Muscle layer of colon (tissue), 2 donors: ENCODE measurements at regions not wholly inside any gene's neighbourhood (a gene's known extent, or its start where the extent isn't known, plus 50 kb on each side); places are given as distances from the start of the nearest gene placed in this dataset.

ENCODE experiments used
- H3K27ac ChIP-seq: one replicate; pipeline ENCODE4 v1.7.0; 2013; ENCODE audit warnings: low read depth, mild to moderate bottlenecking, low read length, moderate library complexity
- H3K27me3 ChIP-seq, 2 donors: one replicate each; pipeline ENCODE4 v1.7.0; 2013; ENCODE audit warnings: low read length in 2 of 2, mild to moderate bottlenecking in 2 of 2; ENCODE audit not compliant: insufficient read depth in 2 of 2, control insufficient read depth in 1 of 2
- H3K36me3 ChIP-seq: one replicate; pipeline ENCODE4 v1.7.0; 2013; ENCODE audit warnings: mild to moderate bottlenecking, low read length; ENCODE audit not compliant: insufficient read depth
- H3K4me1 ChIP-seq: one replicate; pipeline ENCODE4 v1.7.0; 2013; ENCODE audit warnings: mild to moderate bottlenecking, low read length; ENCODE audit not compliant: insufficient read depth
- H3K4me3 ChIP-seq, 2 donors: one replicate each; pipeline ENCODE4 v1.7.0; 2013; ENCODE audit warnings: low read length in 2 of 2, low read depth in 1 of 2, mild to moderate bottlenecking in 1 of 2, moderate library complexity in 1 of 2
- H3K9ac ChIP-seq: one replicate; pipeline ENCODE4 v1.7.0; 2013; ENCODE audit warnings: low read length
- H3K9me3 ChIP-seq: one replicate; pipeline ENCODE4 v1.7.0; 2013; ENCODE audit warnings: mild to moderate bottlenecking, low read length
- donor health status: abdominal sarcoma.
- donor health status: Adenocarcinoma of cecum.

DNA sequence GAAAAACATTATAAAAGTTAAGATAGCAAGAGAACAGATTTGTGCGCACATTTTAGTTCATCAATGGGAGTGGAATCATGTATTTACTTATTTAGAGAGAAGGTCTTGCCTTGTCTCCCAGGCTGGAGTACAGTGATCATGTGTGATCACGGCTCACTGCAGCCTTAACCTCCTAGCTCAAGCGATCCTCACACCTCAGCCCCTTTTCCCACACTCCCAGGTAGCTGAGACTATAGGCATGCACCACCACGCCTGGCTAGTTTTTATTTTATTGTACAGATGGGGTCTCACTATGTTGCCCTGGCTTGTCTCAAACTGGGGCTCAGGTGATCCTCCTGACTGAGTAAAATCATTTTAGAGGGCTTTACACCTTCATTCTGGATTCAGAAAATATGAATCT is 72.3 kb upstream of the ADGRF1 start:
- H3K27me3 ChIP-seq: no peaks in the 10 kb centered on the region
- no peak overlapping the region for H3K4me3 ChIP-seq
- H3K27ac ChIP-seq: no peak overlapping the region
- no peak overlapping the region for H3K9ac ChIP-seq
- H3K36me3 ChIP-seq: no peaks in the 10 kb centered on the region
- H3K9me3 ChIP-seq: no peaks in the 10 kb centered on the region
- H3K4me1 ChIP-seq: no peaks in the 10 kb centered on the region

DNA sequence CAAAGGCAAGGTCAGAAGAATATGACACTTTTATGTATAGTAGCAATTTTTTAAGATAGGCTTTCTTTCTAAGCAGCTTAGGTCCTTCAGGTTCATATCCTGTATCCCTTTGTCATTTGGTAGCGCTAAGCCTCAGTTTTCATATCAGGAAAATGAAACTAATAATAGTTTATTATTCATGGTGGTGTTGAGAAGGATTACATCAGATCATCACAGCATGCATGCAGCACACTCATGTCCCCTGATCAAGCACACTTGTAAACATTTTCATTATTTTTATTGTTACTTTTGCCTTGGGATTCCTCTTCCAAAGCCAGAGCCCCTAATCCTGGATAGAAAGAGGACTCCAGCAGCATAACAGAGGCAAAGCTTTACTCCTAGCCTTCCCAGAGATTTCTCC is 70.2 kb upstream of the ADGRF1 start:
- Histone ChIP-seq H3K4me3 (no peak overlapping the region), H3K27ac (no peak overlapping the region), H3K9me3 (no peaks in the 10 kb centered on the region), H3K4me1 (no peaks in the 10 kb centered on the region), H3K27me3 (no peaks in the 10 kb centered on the region), H3K9ac (no peak overlapping the region), H3K36me3 (no peaks in the 10 kb centered on the region)

DNA sequence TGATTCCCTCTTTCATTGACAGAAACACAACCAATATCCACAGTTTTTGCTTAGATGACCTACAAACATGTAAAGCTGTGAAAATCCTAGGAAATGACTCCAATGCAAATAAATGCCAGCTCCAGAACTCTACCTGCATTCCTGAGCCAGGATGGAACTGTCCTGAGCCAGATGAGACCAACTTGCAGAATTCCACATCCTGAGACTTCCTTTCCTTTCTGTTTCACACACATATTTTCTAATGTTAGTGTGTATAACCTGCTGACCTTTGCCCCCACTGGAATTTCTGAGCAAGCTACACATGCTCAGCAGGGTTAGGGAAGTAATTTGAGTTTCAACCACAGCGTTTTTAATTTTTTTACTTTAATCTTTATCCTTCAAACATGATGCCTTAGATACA is 69.6 kb upstream of the ADGRF1 start:
- H3K4me1 ChIP-seq: peaks cover 5% of the 10 kb centered on the region
- H3K36me3 ChIP-seq: no peaks in the 10 kb centered on the region
- H3K4me3 ChIP-seq: no peak overlapping the region
- no peaks in the 10 kb centered on the region for H3K27me3 ChIP-seq
- H3K9me3 ChIP-seq: no peaks in the 10 kb centered on the region
- H3K9ac ChIP-seq: no peak overlapping the region
- H3K27ac ChIP-seq: no peak overlapping the region

DNA sequence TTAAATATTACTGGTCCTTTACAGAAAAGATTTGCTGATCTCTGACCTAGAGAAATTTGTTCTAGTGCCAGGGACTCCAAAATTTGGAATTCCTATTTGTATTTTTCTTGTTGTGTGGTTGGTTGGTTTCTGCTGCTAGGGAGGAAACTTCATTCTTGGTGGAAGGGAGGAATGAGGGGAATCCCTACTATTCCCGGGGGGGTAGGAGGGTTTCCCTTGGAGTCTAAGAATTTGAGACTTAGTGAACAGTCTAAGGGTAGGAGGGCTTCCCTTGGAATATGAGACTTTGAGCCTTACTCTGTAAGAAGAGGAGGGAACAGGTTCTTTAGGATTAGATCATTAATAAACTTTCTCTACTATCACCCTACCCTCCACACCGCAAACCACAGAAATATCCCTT is 67.1 kb upstream of the ADGRF1 start:
- peaks cover 17% of the 10 kb centered on the region for H3K4me1 ChIP-seq
- no peak overlapping the region for H3K9ac ChIP-seq
- no peaks in the 10 kb centered on the region for H3K36me3 ChIP-seq
- no peak overlapping the region for H3K27ac ChIP-seq
- no peaks in the 10 kb centered on the region for H3K9me3 ChIP-seq
- H3K4me3 ChIP-seq: no peak overlapping the region
- H3K27me3 ChIP-seq: no peaks in the 10 kb centered on the region

DNA sequence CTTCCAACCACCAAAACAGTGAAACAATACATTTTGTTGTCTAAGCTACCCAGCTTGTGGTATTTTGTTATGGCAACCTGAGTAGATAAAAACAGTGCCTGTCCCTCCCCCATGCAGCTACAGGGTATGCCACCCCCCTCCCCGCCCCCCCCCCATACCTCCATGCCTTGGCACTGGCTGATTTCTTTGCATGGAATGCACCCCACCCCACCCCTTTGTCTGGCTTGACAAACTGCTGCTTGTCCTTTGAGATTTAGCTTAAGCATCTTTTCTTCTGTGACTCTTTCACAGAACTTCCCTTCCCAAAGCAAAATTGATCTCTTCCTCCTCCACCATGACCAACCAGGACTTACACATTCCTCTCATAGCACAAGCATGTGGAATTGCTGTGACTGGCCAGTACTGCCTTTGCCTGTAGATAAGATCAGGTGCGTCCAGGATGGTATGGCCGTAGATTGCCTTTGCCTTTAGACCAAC is 64.6 kb upstream of the ADGRF1 start:
- Histone ChIP-seq H3K4me3 (no peak overlapping the region), H3K9ac (no peak overlapping the region), H3K27ac (no peak overlapping the region), H3K9me3 (no peaks in the 10 kb centered on the region), H3K27me3 (no peaks in the 10 kb centered on the region), H3K36me3 (no peaks in the 10 kb centered on the region), H3K4me1 (peaks cover 17% of the 10 kb centered on the region)

DNA sequence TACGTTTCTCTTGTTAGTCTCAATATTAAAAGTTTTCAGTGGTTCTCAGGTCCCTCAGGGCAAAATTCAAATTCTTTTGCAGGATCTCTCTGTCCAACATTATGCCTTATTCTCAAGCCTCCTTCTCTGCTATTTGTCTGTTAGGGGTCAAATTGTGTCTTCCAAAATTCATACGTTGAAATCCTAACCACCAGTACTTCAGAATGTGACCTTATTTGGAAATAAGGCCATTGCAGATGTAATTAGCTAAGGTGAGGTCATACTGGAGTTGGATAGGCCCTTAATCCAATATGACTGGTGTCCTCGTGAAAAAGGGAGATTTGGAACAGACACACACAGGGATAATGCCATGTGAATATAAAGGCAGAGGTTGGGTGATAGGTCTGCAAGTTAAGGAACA is 64.1 kb upstream of the ADGRF1 start:
- H3K9me3 ChIP-seq: no peaks in the 10 kb centered on the region
- H3K9ac ChIP-seq: no peak overlapping the region
- no peaks in the 10 kb centered on the region for H3K36me3 ChIP-seq
- H3K4me1 ChIP-seq: peaks cover 17% of the 10 kb centered on the region
- H3K27ac ChIP-seq: no peak overlapping the region
- no peaks in the 10 kb centered on the region for H3K27me3 ChIP-seq
- no peak overlapping the region for H3K4me3 ChIP-seq

DNA sequence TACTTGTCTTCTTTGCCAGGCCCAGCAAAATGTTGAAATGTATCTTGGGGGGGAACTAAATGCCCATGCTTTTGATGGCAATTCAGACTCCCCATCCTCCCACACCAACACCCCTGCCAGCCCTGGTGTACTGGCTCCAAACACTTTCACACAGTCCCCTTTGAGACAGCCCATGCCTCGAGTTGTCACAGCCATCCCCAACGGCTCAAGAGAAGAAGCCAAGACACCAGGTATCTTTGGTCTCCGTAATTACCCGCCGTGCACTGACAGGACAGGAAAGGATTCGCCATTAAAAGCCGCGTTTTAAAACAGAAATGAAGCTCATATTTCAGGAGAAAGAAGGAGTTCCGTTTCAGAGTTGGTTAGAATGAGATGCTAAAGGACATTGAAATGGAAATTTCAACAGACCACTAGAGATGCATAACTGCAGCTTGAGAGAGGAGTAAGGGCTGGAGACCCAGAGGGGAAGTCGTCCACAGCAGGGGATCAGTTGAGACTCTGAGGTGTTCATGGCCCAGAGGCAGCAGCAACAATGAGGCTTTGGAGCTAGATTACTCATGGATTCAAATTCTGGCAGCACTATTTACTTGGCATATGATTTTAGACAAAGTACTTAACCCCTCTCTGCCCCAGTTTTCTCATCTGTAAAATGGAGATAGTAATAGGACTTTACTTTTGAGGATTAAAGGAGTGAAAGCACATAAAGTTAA is 63.5 kb upstream of the ADGRF1 start:
- Histone ChIP-seq H3K4me1 (peaks cover 17% of the 10 kb centered on the region), H3K27me3 (no peaks in the 10 kb centered on the region), H3K9ac (no peak overlapping the region), H3K4me3 (peak overlapping the region in 1 of 2 donors; percentile 9), H3K27ac (no peak overlapping the region), H3K36me3 (no peaks in the 10 kb centered on the region), H3K9me3 (no peaks in the 10 kb centered on the region)

DNA sequence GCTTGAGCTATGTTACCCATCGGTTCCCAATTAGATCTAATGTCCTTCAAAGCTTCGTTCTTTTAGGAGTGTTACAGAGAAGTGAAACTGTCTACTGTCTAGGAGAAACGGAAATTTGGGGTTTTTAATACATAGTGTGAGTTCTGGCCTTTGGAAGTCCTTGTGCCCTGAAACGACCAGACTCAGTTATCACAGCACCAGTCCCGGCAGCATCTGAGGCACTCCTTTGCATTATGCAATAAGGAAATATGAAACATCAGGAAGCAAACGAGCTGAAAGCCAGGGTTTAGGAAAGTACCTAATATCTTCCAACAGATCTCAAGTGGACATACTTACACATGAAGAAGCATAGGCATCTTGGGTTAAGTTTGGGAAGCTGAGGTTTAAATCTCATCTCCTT is 61.8 kb upstream of the ADGRF1 start:
- H3K9ac ChIP-seq: no peak overlapping the region
- H3K4me1 ChIP-seq: peaks cover 17% of the 10 kb centered on the region
- no peaks in the 10 kb centered on the region for H3K9me3 ChIP-seq
- H3K4me3 ChIP-seq: no peak overlapping the region
- no peaks in the 10 kb centered on the region for H3K36me3 ChIP-seq
- no peak overlapping the region for H3K27ac ChIP-seq
- H3K27me3 ChIP-seq: no peaks in the 10 kb centered on the region

DNA sequence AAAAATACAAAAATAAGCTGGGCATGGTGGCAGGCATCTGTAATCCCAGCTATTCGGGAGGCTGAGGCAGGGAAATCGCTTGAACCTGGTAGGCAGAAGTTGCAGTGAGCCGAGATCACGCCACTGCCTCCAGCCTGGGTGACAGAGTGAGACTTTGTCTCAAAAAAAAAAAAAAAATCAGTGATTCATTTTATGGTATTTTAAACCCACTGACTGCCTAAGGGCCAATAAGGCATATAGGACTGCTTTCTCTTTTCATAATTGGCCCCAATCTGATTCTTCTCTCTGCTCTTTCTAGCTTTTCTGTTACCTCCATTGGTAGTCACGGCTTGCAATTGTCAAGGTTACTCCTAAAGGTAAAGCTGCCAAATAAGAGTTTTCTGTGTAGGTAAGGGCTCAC is 60.2 kb upstream of the ADGRF1 start:
- Histone ChIP-seq H3K9me3 (no peaks in the 10 kb centered on the region), H3K4me1 (peaks cover 22% of the 10 kb centered on the region), H3K27ac (no peak overlapping the region), H3K27me3 (no peaks in the 10 kb centered on the region), H3K9ac (no peak overlapping the region), H3K4me3 (no peak overlapping the region), H3K36me3 (no peaks in the 10 kb centered on the region)

DNA sequence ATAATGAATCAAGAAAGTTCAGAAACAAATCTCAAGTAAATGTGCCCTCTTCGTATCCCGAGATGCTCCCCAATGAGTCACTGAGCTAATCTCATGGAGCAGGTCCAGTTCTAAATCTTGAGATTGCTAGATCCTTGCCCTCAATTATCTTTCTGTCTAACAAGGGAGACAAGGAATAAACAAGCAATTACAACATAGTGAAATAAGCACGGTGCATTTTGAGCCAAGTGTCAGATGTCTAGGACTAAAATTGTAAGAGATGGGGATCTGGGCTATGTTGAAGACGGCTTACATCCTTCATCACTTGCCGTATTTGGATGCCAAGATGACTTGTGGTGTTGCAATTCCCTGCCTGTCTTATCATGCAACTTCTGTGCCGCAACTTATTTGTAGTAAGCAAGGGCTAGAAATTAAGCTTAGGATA is 56.5 kb upstream of the ADGRF1 start:
- no peaks in the 10 kb centered on the region for H3K36me3 ChIP-seq
- H3K9ac ChIP-seq: no peak overlapping the region
- H3K27me3 ChIP-seq: no peaks in the 10 kb centered on the region
- no peak overlapping the region for H3K4me3 ChIP-seq
- H3K9me3 ChIP-seq: no peaks in the 10 kb centered on the region
- H3K4me1 ChIP-seq: peaks cover 18% of the 10 kb centered on the region
- H3K27ac ChIP-seq: no peak overlapping the region

DNA sequence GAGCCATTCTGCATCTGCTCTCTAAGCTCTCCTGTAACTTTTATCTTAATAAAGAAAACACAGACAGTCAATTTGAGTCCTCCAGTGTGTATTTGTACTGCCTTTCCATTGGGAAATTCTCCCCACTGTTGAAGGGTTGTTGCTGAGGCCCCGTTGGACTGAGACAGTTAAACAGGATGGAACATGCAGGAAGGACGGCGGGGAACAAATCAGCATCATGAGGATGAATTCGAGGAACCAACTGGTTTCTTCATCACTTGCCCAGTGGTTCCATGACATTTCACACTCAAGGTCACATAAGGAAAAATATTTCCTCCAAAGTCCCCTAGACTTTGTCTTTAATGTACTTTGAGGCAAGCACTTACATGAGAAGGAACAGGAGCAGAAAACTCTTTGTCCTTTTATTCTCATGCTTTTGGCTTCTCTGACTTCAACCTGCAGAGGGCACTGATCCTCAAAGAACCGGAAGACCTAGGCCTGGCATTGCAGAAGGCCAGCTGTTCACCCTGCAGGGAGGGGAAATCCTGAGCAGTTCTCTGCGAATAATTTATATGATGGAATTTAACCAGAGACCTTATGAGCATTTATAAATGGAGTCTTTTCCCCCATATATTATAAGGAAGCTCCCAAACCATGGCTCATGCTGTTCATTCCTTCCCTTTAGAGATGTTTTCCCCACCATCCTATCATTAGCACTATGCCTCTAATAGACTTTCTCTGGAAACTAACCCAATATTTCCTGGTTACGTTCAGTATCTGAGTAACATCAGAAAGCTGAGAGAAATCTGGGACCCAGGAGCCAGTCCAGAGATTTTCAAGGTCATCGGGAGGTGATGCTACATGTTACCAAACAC is 55.2 kb upstream of the ADGRF1 start:
- no peaks in the 10 kb centered on the region for H3K9me3 ChIP-seq
- H3K36me3 ChIP-seq: no peaks in the 10 kb centered on the region
- no peak overlapping the region for H3K4me3 ChIP-seq
- no peaks in the 10 kb centered on the region for H3K27me3 ChIP-seq
- H3K4me1 ChIP-seq: peaks cover 26% of the 10 kb centered on the region
- no peak overlapping the region for H3K9ac ChIP-seq
- H3K27ac ChIP-seq: no peak overlapping the region
